HG02798 (cell line): ENCODE measurements at regions not wholly inside any gene's neighbourhood (a gene's known extent, or its start where the extent isn't known, plus 50 kb on each side); places are given as distances from the start of the nearest gene placed in this dataset.

Source experiments
- ATAC-seq: cut with Tn5 transposase; IDR thresholded peaks from one replicate; pipeline ENCODE4 v1.9.1; 2021; ENCODE audit warnings: mild to moderate bottlenecking; ENCODE audit not compliant: unreplicated experiment, poor library complexity

DNA sequence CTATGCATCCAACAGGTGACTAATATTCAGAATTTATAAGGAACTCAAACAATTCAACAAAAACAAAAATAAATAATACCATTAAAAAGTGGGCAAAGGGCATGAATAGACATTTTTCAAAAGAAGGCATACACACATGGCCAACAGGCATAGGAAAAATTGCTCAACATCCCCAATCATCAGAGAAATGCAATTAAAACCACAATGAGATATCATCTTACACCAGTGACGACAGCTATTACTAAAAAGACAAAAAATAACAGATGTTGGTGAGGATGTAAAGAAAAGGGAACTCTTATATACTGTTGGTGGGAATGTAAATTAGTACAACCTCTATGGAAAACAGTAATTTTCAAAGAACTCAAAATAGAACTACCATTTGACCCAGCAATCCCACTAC, 250.4 kb upstream of the N4BP1 start:
- ATAC-seq: no peak

DNA sequence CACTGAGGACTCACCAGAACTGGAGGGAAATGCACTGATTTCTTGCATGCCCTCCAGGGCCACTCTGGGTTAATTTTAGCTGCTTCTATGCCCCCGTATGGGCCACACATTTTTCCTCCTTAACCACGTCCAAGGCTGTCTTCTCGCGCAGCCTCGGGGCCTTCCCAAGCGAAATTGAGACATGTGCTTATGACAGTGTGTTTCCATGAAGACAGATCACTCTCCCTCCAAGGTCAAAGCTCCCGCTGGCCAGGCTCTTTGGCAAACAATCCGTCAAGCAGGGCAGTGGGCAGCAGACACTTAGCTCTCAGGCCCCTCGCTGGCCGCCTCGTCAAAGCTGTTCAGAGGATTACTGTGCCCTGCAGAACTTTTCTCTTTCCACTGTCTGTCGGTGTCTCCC, 243.0 kb upstream of the N4BP1 start:
- no peak for ATAC-seq

DNA sequence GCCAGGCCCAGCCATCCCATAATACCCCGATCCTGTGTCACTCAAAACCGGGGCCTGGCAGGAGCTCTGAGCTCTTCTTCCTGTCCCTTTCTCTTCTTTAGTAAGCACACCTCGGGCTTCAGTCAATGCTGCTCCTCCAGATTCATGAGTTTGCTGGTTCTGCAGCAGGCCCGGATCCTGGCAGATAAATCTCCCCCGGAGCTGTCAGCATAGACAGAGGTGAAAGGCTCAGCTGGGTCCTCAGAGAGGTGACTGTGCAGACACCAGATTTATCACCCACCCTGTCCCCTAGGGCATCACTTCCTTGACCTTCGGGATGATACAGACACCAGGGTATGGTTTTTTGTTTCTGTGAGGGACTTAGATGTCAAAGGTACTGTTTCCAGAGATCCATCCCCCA, 242.5 kb upstream of the N4BP1 start:
- ATAC-seq: no peak

DNA sequence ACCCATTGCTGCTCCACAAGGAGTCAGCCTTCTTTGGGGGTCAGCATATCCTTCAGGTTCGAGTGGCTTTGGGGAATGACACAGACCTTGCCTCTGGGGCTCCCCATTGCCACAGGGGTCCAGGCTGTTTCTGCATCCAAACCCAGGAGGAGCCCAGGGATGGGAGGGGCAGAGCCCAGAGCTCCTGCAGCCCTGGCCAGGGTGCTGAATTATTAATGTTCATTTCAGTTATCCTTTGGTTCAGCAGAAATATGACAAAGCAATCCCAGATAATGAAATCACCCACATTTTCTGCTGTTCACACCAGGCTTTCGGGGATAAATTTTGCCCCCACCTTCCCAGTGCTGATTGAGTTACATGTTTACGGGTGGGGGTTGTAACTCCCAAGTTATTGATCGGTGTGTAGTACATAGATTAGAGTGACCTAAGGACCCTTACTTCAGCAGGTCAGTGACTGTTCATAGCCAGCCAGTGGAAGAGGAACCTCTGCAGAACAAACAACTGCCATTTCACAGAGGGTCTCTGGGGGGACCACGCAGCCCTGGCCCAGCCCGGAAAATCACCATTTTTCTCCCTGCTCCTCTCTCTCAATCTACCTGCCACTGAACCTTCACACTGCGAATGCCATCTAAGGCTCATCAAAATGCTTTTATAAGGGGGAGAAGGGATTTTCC, 240.3 kb upstream of the N4BP1 start:
- no peak for ATAC-seq

- no peak for ATAC-seq
These were observed 236.3 kb upstream of the N4BP1 start for GRCh38 chr16:48846277-48846676.

DNA sequence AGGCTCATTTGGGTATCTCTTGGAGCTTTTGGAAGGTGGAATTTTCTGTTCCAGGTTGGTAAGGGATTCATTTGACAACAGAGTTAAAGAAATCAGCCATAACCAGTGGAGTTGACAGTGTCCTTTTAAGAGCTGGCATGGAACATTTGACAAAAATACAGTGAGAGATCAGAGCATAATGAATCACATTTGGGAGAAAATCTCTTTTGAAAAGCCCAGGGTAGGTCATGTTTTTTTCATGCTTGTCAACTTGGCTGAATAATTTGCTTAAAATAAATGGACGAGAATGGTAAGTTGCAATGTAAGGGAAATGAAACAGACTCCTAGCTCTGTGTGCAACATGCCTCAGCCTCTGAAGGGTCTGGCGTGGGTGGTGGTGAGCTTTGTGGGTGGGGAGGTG, 235.3 kb upstream of the N4BP1 start:
- no peak for ATAC-seq

DNA sequence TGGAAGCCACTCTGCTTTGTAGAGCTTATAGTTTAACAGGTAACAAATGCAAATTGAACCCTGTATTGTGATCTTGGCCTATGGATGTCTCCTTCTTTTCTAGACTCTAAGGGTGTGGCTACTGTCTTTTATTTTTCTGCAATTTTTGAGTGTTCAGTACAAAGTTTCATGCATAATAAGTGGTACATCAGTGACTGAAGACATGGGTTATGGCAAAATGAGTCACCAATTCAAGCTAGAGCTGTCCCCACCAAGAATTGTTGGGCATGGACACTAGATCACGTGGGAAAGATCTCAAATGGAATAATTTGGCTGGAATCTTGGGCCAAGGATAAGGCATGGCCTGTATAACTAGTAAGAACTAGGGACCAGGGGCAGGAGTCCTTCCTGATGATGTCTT, 228.4 kb upstream of the N4BP1 start:
- ATAC-seq: no peak

DNA sequence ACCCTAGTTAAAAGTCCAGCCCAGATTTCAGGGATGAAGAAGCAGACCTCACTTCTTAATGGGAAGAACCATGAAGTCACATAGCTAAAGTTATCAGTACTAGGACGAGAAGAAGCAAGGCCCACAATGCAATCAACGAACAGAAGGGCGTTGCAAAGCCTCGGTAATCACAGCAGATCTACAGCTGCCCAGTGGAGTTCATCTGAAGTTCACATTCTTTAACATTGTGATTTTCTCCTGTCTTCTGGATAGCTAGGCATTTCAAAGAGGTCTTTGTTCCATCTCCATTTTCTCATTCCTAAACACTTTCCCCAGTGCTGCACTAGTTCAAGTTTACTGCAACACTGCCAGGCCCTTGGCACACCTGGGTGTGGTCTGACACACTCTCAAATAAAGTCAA, 226.7 kb upstream of the N4BP1 start:
- ATAC-seq: no peak

- ATAC-seq: no peak
These were observed 226.1 kb upstream of the N4BP1 start for GRCh38 chr16:48836067-48836466.

GRCh38 chr16:48834576-48834975, 224.6 kb upstream of the N4BP1 start:
- no peak for ATAC-seq

- no peak for ATAC-seq
These were observed 223.5 kb upstream of the N4BP1 start for GRCh38 chr16:48833461-48833860.

GRCh38 chr16:48831076-48831722, 221.2 kb upstream of the N4BP1 start:
- ATAC-seq: no peak

DNA sequence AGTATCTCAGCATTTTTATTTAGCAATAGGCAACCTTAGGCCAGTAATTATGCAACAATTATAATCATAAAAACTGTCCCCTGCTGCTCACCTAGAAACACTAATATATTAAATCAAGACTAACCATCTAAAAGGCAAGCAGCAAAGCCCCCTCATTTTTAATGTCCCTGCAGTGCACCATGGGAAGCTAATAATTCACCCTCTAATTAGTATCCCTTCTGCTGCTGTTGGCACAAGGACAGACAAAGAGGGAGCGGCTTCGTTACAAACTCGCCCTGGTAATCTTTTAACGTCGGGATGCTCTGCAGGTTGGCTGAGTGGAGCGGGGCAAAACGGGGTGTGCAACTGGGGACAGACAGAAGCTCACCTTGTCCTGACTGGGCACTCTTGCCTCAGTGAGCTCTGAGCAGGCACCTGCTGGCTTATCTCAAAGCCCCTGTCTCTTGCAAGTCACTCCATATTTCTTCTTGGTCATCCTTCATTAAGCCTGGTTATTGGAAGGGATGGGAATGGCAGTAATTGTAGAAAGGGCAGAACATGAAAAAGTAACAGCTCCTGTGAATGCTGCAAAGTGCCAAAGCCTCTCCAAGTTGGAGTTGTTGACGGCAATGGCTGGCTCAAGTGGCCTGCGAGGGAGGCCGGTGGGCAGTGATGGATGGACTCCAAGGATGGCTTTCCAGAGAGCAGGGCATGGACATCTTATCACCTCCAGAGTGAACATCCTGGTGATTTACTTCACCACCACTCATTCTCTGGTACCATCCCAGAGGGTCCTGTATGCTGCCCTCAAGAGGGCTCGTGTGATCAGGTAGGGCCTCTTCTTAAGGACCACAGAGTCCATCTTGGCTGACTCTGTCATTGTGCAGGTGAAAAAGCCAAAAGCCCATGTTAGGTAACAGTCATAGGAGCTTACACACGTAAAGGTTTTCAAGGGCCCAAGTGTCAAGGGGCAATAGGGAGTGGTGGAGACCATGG, 219.6 kb upstream of the N4BP1 start:
- ATAC-seq: no peak

- no peak for ATAC-seq
These were observed 214.3 kb upstream of the N4BP1 start for GRCh38 chr16:48824271-48824670.

DNA sequence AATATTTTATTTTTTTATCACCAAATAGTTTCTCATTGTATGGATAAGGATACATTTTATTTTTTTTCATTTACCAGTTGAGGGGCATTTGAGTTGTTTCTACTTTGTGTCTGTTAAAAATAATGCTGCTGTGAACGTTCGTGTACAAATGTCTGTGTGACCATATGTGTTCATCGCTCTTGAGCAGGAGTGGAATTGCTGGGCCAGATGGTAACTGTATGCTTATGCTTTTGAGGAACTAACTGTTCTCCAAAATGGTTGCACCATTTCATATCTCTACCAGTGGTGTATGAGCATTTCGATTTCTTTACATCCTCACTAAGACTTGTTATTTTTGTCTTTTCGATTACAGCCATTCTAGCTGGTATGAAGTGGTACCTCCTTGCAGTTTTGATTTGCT, 212.5 kb upstream of the N4BP1 start:
- ATAC-seq: no peak

- no peak for ATAC-seq
These were observed 210.4 kb upstream of the N4BP1 start for GRCh38 chr16:48820379-48820778.

- no peak for ATAC-seq
These were observed 208.3 kb upstream of the N4BP1 start for GRCh38 chr16:48818257-48818656.

DNA sequence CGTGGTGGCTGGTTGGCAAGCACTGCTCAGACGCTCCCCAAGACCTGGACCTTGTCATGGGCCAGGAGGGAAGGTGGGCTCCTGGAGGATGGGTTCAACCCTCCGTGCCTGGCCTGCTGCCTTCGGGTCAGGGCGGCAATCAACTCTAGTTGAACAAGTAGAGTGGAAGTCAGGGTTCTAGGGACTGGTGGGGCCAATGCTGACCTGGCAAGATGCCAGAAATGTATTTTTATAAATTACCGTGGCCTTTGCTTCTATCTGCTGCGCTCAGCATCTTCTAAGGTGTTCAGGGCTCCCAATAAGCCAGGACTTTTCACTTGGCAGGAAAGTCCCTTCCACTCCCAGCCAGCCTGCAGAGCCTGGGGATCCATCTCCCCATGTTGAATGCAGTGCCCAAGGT, 207.1 kb upstream of the N4BP1 start:
- no peak for ATAC-seq

- ATAC-seq: no peak
These were observed 206.4 kb upstream of the N4BP1 start for GRCh38 chr16:48816393-48816792.

GRCh38 chr16:48814994-48815393, 205.0 kb upstream of the N4BP1 start:
- ATAC-seq: no peak

DNA sequence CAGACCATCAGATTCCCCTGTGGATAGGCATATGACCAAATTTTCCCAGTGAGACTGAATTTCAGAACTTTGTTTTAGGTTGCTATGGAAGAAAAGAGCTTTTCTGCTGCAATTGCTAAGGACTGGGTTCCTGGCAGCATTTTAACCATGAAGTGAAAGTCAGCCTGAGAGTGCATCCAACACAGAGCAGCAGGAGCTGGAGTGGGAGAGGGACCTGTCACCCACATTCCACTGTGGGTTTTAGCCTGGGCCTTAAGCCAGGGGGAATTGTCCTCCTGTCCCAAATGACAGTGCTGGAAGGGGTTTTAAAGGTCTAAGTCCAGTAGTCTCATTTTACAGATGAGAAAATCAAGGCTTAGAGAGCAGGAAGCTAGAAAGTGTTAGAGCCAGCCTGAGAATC, 203.5 kb upstream of the N4BP1 start:
- no peak for ATAC-seq
